ENCODE measurements at regions not wholly inside any gene's neighbourhood (a gene's known extent, or its start where the extent isn't known, plus 50 kb on each side); places are given as distances from the start of the nearest gene placed in this dataset.

DNA sequence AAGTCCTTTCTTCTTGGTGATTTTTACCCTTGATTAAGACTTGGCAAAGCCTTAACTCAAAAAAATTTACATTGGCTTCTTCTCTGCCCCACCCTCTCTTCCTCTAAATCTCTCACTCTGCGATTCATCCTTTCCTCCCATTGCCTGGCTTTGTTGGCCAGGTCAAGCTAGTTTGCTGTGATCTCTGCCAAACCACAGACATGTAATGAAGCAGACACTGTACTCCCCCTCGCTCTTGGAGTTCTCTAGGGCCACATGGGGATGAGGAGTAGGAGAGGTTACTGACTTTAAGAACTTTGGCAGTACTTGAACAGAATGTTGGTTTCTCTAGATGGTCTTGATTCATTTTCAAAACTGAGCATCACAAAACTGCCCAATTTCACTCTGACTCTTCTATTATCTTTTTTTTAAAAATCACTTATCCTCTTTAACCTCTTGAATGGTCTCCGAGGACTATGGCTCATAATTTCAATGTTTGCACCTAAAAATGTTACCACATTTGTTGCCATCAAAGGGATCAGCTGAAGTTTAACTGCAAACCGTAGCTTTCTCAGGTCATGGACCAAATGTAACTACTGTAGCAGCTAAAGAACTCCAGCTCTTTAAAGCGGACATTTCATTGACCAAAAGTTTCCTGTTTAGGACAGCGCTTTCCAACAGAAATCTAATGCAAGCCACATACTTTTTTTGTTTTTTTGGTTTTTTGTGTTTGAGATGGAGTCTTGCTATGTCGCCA is 62.7 kb upstream of the IPO9 start:
- Histone ChIP-seq H3K4me1 (replicated peaks; ENCODE audit: insufficient read depth) (peaks cover 9% of the 10 kb centered on the region), H3K9me3 (ENCODE audit: insufficient read depth, low read depth) (no peaks in the 10 kb centered on the region; the same call in 1 of the 2 replicates), H3K4me2 (no peak overlapping the region), H3K79me2 (ENCODE audit: low read depth) (no peaks in the 10 kb centered on the region), H3K27ac (no peak overlapping the region), H4K20me1 (ENCODE audit: insufficient read depth) (no peaks in the 10 kb centered on the region), H2AFZ (no peak overlapping the region), H3F3A (ENCODE audit: insufficient read depth, low read depth) (peaks cover 3% of the 10 kb centered on the region; the same call in 1 of the 2 replicates), H3K36me3 (ENCODE audit: low read depth) (no peaks in the 10 kb centered on the region), H3K4me3 (no peak overlapping the region), H3K9me2 (ENCODE audit: insufficient read depth) (no peaks in the 10 kb centered on the region), H3K27me3 (ENCODE audit: insufficient read depth, low read depth) (no peaks in the 10 kb centered on the region)
- ChIA-PET CTCF (interaction anchor here (0.6 kb wide), 3 partner anchors 12 to 51 kb away, joined by 3 to 9 read pairs (median 3); no protein-coding TSS in a partner anchor), POLR2A (ENCODE audit: unreplicated experiment) (no interaction called here)
- DNase-seq: no peak
- intact Hi-C loops (cut with micrococcal nuclease; ENCODE audit: unreplicated experiment): no loop called here
- TF ChIP-seq EZH2 (IDR thresholded peaks at IDR 0.05; ENCODE audit: low read depth): no peak
- TF ChIP-seq, protein P1, sequence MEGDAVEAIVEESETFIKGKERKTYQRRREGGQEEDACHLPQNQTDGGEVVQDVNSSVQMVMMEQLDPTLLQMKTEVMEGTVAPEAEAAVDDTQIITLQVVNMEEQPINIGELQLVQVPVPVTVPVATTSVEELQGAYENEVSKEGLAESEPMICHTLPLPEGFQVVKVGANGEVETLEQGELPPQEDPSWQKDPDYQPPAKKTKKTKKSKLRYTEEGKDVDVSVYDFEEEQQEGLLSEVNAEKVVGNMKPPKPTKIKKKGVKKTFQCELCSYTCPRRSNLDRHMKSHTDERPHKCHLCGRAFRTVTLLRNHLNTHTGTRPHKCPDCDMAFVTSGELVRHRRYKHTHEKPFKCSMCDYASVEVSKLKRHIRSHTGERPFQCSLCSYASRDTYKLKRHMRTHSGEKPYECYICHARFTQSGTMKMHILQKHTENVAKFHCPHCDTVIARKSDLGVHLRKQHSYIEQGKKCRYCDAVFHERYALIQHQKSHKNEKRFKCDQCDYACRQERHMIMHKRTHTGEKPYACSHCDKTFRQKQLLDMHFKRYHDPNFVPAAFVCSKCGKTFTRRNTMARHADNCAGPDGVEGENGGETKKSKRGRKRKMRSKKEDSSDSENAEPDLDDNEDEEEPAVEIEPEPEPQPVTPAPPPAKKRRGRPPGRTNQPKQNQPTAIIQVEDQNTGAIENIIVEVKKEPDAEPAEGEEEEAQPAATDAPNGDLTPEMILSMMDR (conservative IDR thresholded peaks at IDR 0.05): no peak
- BruUV-seq (replicated peaks): no TSS peak

DNA sequence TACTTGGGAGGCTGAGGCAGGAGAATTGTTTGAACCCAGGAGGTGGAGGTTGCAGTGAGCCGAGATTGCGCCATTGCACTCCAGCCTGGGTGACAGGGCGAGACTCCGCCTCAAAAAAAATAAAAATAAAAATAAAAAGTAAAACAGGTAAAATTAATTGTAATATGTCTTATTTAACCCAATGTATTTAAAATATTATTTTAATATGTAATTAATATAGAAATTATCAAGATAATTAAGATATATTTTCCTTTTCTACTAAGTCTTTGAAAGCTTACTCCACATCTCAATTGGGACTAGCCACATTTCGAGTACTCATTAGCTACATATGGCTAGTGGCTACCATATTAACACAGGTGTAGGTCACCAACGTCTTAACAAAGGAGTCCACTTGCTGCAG is 61.6 kb upstream of the IPO9 start:
- H3K4me2 ChIP-seq: no peak overlapping the region
- no peaks in the 10 kb centered on the region for H4K20me1 ChIP-seq (ENCODE audit: insufficient read depth)
- TF ChIP-seq EZH2 (IDR thresholded peaks at IDR 0.05; ENCODE audit: low read depth): no peak
- TF ChIP-seq, protein P1 (conservative IDR thresholded peaks at IDR 0.05): no peak
- no peak for DNase-seq
- H3K27me3 ChIP-seq (ENCODE audit: insufficient read depth, low read depth): no peaks in the 10 kb centered on the region
- intact Hi-C loops (cut with micrococcal nuclease; ENCODE audit: unreplicated experiment): no loop called here
- ChIA-PET CTCF (interaction anchor here (0.6 kb wide), 1 partner anchor 52 kb away, joined by 3 read pairs; no protein-coding TSS in a partner anchor), POLR2A (ENCODE audit: unreplicated experiment) (no interaction called here)
- H3K4me1 ChIP-seq (replicated peaks; ENCODE audit: insufficient read depth): peaks cover 2% of the 10 kb centered on the region
- H3K27ac ChIP-seq: no peak overlapping the region
- H3K9me3 ChIP-seq (ENCODE audit: insufficient read depth, low read depth): peaks cover 8% of the 10 kb centered on the region; the same call in 1 of the 2 replicates
- BruUV-seq (replicated peaks): no TSS peak
- H3K9me2 ChIP-seq (ENCODE audit: insufficient read depth): no peaks in the 10 kb centered on the region
- H3F3A ChIP-seq (ENCODE audit: insufficient read depth, low read depth): no peaks in the 10 kb centered on the region
- H3K79me2 ChIP-seq (ENCODE audit: low read depth): no peaks in the 10 kb centered on the region
- H3K36me3 ChIP-seq (ENCODE audit: low read depth): no peaks in the 10 kb centered on the region
- no peak overlapping the region for H2AFZ ChIP-seq
- H3K4me3 ChIP-seq: no peak overlapping the region

DNA sequence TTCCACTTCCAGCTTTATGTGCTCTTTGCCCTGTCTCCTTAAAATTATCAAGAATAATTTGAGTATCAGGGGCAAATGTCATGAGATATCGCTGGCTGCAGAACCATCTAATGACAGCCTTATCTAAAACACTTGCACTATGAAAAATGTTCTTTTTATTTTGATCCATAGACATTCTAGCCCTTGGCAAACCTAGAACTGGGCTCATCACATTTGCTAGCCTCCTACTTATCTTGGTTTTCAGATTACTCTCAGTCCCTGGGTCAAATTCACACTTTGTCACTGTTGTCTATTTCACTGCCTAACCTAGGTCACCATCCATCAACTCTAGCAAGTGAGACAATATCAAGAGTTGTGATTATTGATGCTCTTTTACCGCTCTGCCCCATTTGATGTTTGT is 59.9 kb upstream of the IPO9 start:
- POLR2A ChIA-PET (ENCODE audit: unreplicated experiment): no interaction called here
- no peaks in the 10 kb centered on the region for H3K4me1 ChIP-seq (replicated peaks; ENCODE audit: insufficient read depth)

More for the DNA sequence above, 59.9 kb upstream of the IPO9 start:
- CTCF ChIA-PET: interaction anchor here (0.5 to 0.7 kb wide), 2 partner anchors 68 to 99 kb away, joined by 7 read pairs; no protein-coding TSS in a partner anchor
- no peak for DNase-seq
- no peaks in the 10 kb centered on the region for H4K20me1 ChIP-seq (ENCODE audit: insufficient read depth)
- H3K27ac ChIP-seq: no peak overlapping the region
- H3F3A ChIP-seq (ENCODE audit: insufficient read depth, low read depth): no peaks in the 10 kb centered on the region
- no peaks in the 10 kb centered on the region for H3K79me2 ChIP-seq (ENCODE audit: low read depth)
- H3K36me3 ChIP-seq (ENCODE audit: low read depth): no peaks in the 10 kb centered on the region
- H3K4me3 ChIP-seq: no peak overlapping the region
- no peak for TF ChIP-seq EZH2 (IDR thresholded peaks at IDR 0.05; ENCODE audit: low read depth)
- TF ChIP-seq, protein P1 (conservative IDR thresholded peaks at IDR 0.05): no peak
- H2AFZ ChIP-seq: no peak overlapping the region
- no peaks in the 10 kb centered on the region for H3K9me2 ChIP-seq (ENCODE audit: insufficient read depth)
- BruUV-seq (replicated peaks): no TSS peak
- peaks cover 10% of the 10 kb centered on the region; the same call in 1 of the 2 replicates for H3K9me3 ChIP-seq (ENCODE audit: insufficient read depth, low read depth)
- H3K27me3 ChIP-seq (ENCODE audit: insufficient read depth, low read depth): no peaks in the 10 kb centered on the region
- no peak overlapping the region for H3K4me2 ChIP-seq
- intact Hi-C loops (cut with micrococcal nuclease; ENCODE audit: unreplicated experiment): no loop called here
